ENCODE measurements at regions not wholly inside any gene's neighbourhood (a gene's known extent, or its start where the extent isn't known, plus 50 kb on each side); places are given as distances from the start of the nearest gene placed in this dataset.

DNA sequence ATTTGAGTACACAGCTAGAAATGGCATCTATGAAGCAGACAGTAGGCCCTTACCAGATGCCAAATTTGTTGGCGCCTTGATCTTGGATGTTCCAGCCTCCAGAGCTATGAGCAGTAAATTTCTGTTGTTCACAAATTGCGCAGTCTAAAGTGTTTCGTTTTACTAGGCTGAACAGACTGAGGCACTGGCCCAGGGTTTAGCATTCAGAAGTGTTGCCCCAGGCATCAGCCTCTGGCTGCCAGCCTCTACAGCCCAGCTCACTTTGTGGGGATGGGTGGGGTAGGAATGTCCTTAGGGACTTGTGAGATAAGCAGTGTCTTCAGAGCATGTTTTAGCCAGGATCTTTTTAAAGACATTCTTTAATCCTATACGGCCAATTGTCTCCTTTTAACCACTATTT is 51.5 kb upstream of the MGAT5 start:
- Histone ChIP-seq H2BK15ac (ENCODE audit: low read length) (no peak overlapping the region), H4K8ac (ENCODE audit: extremely low read depth, insufficient read depth, low read length) (no peak overlapping the region), H2BK5ac (ENCODE audit: low read depth, low read length) (no peak overlapping the region), H3K56ac (replicated peaks; ENCODE audit: insufficient read length, low read depth, low read length) (no peak overlapping the region), H3K9ac (replicated peaks in 1 of 4; ENCODE audit: extremely low read depth in 1 of 4, low read depth in 3 of 4, low read length in 3 of 4) (no peak overlapping the region), H4K5ac (ENCODE audit: insufficient read length, low read depth, low read length) (no peak overlapping the region), H3K79me1 (ENCODE audit: low read depth, low read length) (peaks cover 7% of the 10 kb centered on the region), H3K27me3 (replicated peaks in 1 of 4; ENCODE audit: control insufficient read depth in 3 of 4, extremely low read depth in 1 of 4, insufficient read depth in 3 of 4, low read length in 3 of 4) (no peaks in the 10 kb centered on the region), H3K27ac (ENCODE audit: low read depth, low read length) (no peak overlapping the region), H2BK120ac (replicated peaks; ENCODE audit: low read depth, low read length) (no peak overlapping the region), H3K4ac (replicated peaks; ENCODE audit: insufficient read length, low read depth, low read length) (no peak overlapping the region), H3K18ac (ENCODE audit: extremely low read depth, low read length) (peak overlapping the region; percentile 55), H3K36me3 (ENCODE audit: control insufficient read depth in 2 of 4, insufficient read depth in 4 of 4, low read length in 3 of 4) (no peaks in the 10 kb centered on the region), H2AFZ (ENCODE audit: low read length) (no peak overlapping the region), H3K4me3 (ENCODE audit: extremely low read depth in 1 of 4, insufficient read depth in 2 of 4, low read depth in 3 of 4, low read length in 4 of 4) (peak overlapping the region in 1 of 4 experiments; percentile 21; a peak in 1 of 8 replicates), H3K79me2 (ENCODE audit: control insufficient read depth in 1 of 2, insufficient read depth in 2 of 2, low read length in 2 of 2) (peaks cover 0 to 70% of the 10 kb centered on the region in 2 experiments; a peak in 3 of 4 replicates), H2AK5ac (ENCODE audit: low read depth, low read length) (0 out of 2 replicates have a peak overlapping the region, but pooled peaks have one; percentile 26), H3K23me2 (ENCODE audit: low read depth, low read length) (no peaks in the 10 kb centered on the region), H3K9me3 (ENCODE audit: insufficient read depth in 2 of 2, low read depth in 1 of 2, low read length in 1 of 2) (no peaks in the 10 kb centered on the region), H3K14ac (ENCODE audit: insufficient read length) (no peak overlapping the region), H2BK20ac (ENCODE audit: low read length) (no peak overlapping the region), H4K20me1 (replicated peaks in 1 of 2; ENCODE audit: control insufficient read depth in 1 of 2, insufficient read depth in 2 of 2, low read length in 2 of 2) (peaks cover 3 to 18% of the 10 kb centered on the region in 2 experiments), H4K91ac (replicated peaks; ENCODE audit: insufficient read length, low read length) (no peak overlapping the region), H3K23ac (ENCODE audit: insufficient read length) (no peak overlapping the region), H2BK12ac (ENCODE audit: low read depth, low read length) (no peak overlapping the region), H3K4me1 (replicated peaks in 1 of 4; ENCODE audit: control insufficient read depth in 3 of 4, insufficient read depth in 4 of 4, low read length in 3 of 4) (peaks cover 19 to 37% (median 30%) of the 10 kb centered on the region in 4 experiments), H3K4me2 (ENCODE audit: insufficient read depth in 1 of 2, low read depth in 2 of 2, low read length in 2 of 2) (peak overlapping the region in 1 of 2 experiments; percentile 22; a peak in 1 of 4 replicates)
- FAIRE-seq (no peak), DNase-seq (ENCODE audit: low read depth in 1 of 2, low spot score in 2 of 2) (no peak)
- CTCF ChIA-PET (ENCODE audit: partially characterized antibody) = interaction anchor here (1.0 to 12.8 kb wide), 5 partner anchors 13 to 209 kb away, joined by 3 to 240 read pairs (median 3); no protein-coding TSS in a partner anchor
- POLR2A ChIA-PET (ENCODE audit: partially characterized antibody) = interaction anchor here (8.0 kb wide), 1 partner anchor 81 kb away, joined by 37 read pairs; no protein-coding TSS in a partner anchor
- WGBS, 2 experiments (ENCODE audit: extremely low coverage in 1 of 2, insufficient coverage in 1 of 2, insufficient read length in 1 of 2, insufficient replicate concordance in 2 of 2, low coverage in 1 of 2, low lambda C conversion rate in 2 of 2, missing lambda C conversion rate in 1 of 2) = 70% methylated on average over 4 of the region's 4 CpGs; no CpG with 5 or more reads in 1 of the 2 experiments
- no peak for TF ChIP-seq EP300 (IDR thresholded peaks at IDR 0.05; ENCODE audit: borderline replicate concordance in 1 of 2, low read depth in 2 of 2, low read length in 2 of 2)
- no peak for TF ChIP-seq CHD1 (IDR thresholded peaks at IDR 0.05; ENCODE audit: low read depth, low read length)
- TF ChIP-seq SP2 (IDR thresholded peaks at IDR 0.05; ENCODE audit: low read length) = no peak

Data from H1 (cell line).